K562 (cell line): ENCODE measurements at regions not wholly inside any gene's neighbourhood (a gene's known extent, or its start where the extent isn't known, plus 50 kb on each side); places are given as distances from the start of the nearest gene placed in this dataset.

Experiments used
- ATAC-seq: fragments of 200-7000 bp; cut with Tn5 transposase; 3 replicates; pipeline ENCODE4 v1.9.1; 2020; ENCODE audit warnings: moderate library complexity
- BruUV-seq: library from RNA; stranded (reverse); fragments of 400-500 nt; replicated peaks from 2 replicates; lab custom pipeline; 2021; lab: Mats Ljungman, UMichigan
- CTCF ChIA-PET: fragments of 300-600 bp; formaldehyde crosslinking; extraction: SDS; loops from one replicate; lab custom pipeline; 2021; ENCODE audit warnings: low intra/inter-chr PET ratio; lab: Yijun Ruan, JAX
- POLR2A ChIA-PET: fragments of 300-600, 350-650 bp; sonication (Branson Sonifier 250); formaldehyde crosslinking; extraction: SDS; loops from one replicate; lab custom pipeline; 2021; ENCODE audit warnings: antibody characterized with exemption, inconsistent platforms; lab: Yijun Ruan, JAX
- DNase-seq, 4 experiments: peaks; one replicate each; pipeline versions ENCODE4 v3.0.0 to v3.0.0-alpha.2; 2011 to 2018; ENCODE audit warnings: low spot score in 3 of 4, mixed read lengths in 3 of 4; ENCODE audit errors: extremely low read depth in 1 of 4
- FAIRE-seq: peaks from 2 replicates; lab custom pipeline; 2011; peaks lifted over from hg19 to GRCh38; lab: Jason Lieb, UNC
- H2AFZ ChIP-seq: 2 replicates; pipeline ENCODE4 v1.6.0; 2011; ENCODE audit warnings: low read depth, low read length, control low read depth, inconsistent platforms
- H3K27ac ChIP-seq: fragments of 200-600 bp; 3 replicates; pipeline ENCODE4 v1.8.0; 2011; ENCODE audit warnings: low read depth, mild to moderate bottlenecking, control low read depth, inconsistent platforms, low read length, moderate library complexity, mixed read lengths; ENCODE audit errors: extremely low read depth
- H3K27me3 ChIP-seq, 2 experiments: fragments of 300-600 bp in 1 of 2; 2 replicates in 1 of 2; 3 replicates in 1 of 2; pipeline versions ENCODE4 v1.6.0 to v1.8.0; 2011; ENCODE audit warnings: inconsistent platforms in 2 of 2, low read length in 2 of 2, mild to moderate bottlenecking in 1 of 2, mixed read lengths in 1 of 2, moderate library complexity in 1 of 2; ENCODE audit not compliant: control insufficient read depth in 2 of 2, insufficient read depth in 2 of 2
- H3K36me3 ChIP-seq: fragments of 300-600 bp; 3 replicates; pipeline ENCODE4 v1.8.0; 2011; ENCODE audit warnings: mild to moderate bottlenecking, low read length, inconsistent platforms; ENCODE audit not compliant: control insufficient read depth, insufficient read depth
- H3K4me1 ChIP-seq, 2 experiments: fragments of 200-600 bp in 1 of 2; replicated peaks in 1 of 2; 2 replicates in 1 of 2; 3 replicates in 1 of 2; pipeline versions ENCODE4 v1.5.1 to v1.8.0; 2011; ENCODE audit warnings: inconsistent platforms in 2 of 2, low read length in 2 of 2, mild to moderate bottlenecking in 1 of 2, mixed read lengths in 1 of 2, moderate library complexity in 1 of 2; ENCODE audit not compliant: control insufficient read depth in 2 of 2, insufficient read depth in 2 of 2
- H3K4me2 ChIP-seq: 2 replicates; pipeline ENCODE4 v1.6.1; 2011; ENCODE audit warnings: low read length, control low read depth, inconsistent platforms, mixed read lengths; ENCODE audit not compliant: insufficient read depth
- H3K4me3 ChIP-seq: fragments of 200-600 bp; sonication (generic), shearing (Covaris generic); 2 replicates; pipeline ENCODE4 v1.5.1; 2016; ENCODE audit warnings: control low read depth, inconsistent platforms
- H3K79me2 ChIP-seq: fragments of 200-600 bp; 3 replicates; pipeline ENCODE4 v1.8.0; 2011; ENCODE audit warnings: low read length, inconsistent platforms; ENCODE audit not compliant: control insufficient read depth, insufficient read depth
- H3K9ac ChIP-seq, 2 experiments: 2 replicates each; pipeline versions ENCODE4 v1.6.0 to v1.6.1; 2011; ENCODE audit warnings: low read depth in 2 of 2, low read length in 2 of 2, control low read depth in 1 of 2, inconsistent platforms in 1 of 2, mild to moderate bottlenecking in 1 of 2, mixed read lengths in 1 of 2; ENCODE audit not compliant: insufficient read depth in 1 of 2
- H3K9me1 ChIP-seq: one replicate; pipeline ENCODE4 v1.6.0; 2011; ENCODE audit warnings: inconsistent platforms, mild to moderate bottlenecking, low read length, moderate library complexity; ENCODE audit not compliant: control insufficient read depth, insufficient read depth
- H3K9me3 ChIP-seq: replicated peaks from 2 replicates; pipeline ENCODE4 v1.5.1; 2011; ENCODE audit warnings: low read depth, low read length, inconsistent platforms; ENCODE audit not compliant: control insufficient read depth, insufficient read depth
- H4K20me1 ChIP-seq: replicated peaks from 2 replicates; pipeline ENCODE4 v1.6.1; 2011; ENCODE audit warnings: low read length, inconsistent platforms, mixed read lengths; ENCODE audit not compliant: control insufficient read depth, insufficient read depth
- CREB1 ChIP-seq, 2 experiments: sonication (generic) in 1 of 2; formaldehyde crosslinking in 1 of 2; IDR thresholded peaks; 2 replicates each; pipeline versions ENCODE4 v1.6.1 to v1.8.0; 2012 to 2022; ENCODE audit warnings: inconsistent platforms in 1 of 2, mild to moderate bottlenecking in 1 of 2, missing genetic modification reagents in 1 of 2, moderate library complexity in 1 of 2
- E2F3 ChIP-seq: fragments of 250-450 bp; sonication (Bioruptor Pico); IDR thresholded peaks from 2 replicates; pipeline ENCODE4 v1.4.0; 2020; ENCODE audit warnings: mild to moderate bottlenecking
- HCFC1 ChIP-seq: IDR thresholded peaks from 2 replicates; pipeline ENCODE4 v1.6.1; 2012; ENCODE audit warnings: low read depth, low read length, improper control_type of control experiment
- MTA1 ChIP-seq: fragments of 450-650 bp; IDR thresholded peaks from 2 replicates; pipeline ENCODE4 v1.6.1; 2017; ENCODE audit warnings: borderline replicate concordance
- MYBL2 ChIP-seq, 2 experiments: fragments of 450-650 bp in 1 of 2; sonication (generic) in 1 of 2; formaldehyde crosslinking in 1 of 2; IDR thresholded peaks; 2 replicates each; pipeline versions ENCODE4 v1.6.1 to v1.8.1; 2017 to 2022; ENCODE audit warnings: borderline replicate concordance in 1 of 2, inconsistent platforms in 1 of 2, low read depth in 1 of 2, mild to moderate bottlenecking in 1 of 2, missing genetic modification reagents in 1 of 2, moderate library complexity in 1 of 2
- NR2C1 ChIP-seq, 2 experiments: fragments of 450-650 bp; IDR thresholded peaks; 2 replicates each; pipeline ENCODE4 v1.6.1; 2017; ENCODE audit warnings: mild to moderate bottlenecking in 2 of 2, antibody characterized with exemption in 1 of 2, inconsistent platforms in 1 of 2, missing compliant biosample characterization in 1 of 2, missing genetic modification characterization in 1 of 2
- NR4A1 ChIP-seq, 2 experiments: fragments of 250-450 bp in 1 of 2; fragments of 450-650 bp in 1 of 2; sonication (Bioruptor Pico) in 1 of 2; IDR thresholded peaks; 2 replicates each; pipeline versions ENCODE4 v1.4.0 to v1.6.1; 2016 to 2020; ENCODE audit warnings: mild to moderate bottlenecking in 2 of 2, missing compliant biosample characterization in 1 of 2, missing genetic modification characterization in 1 of 2, moderate library complexity in 1 of 2
- PHF20 ChIP-seq: fragments of 450-650 bp; IDR thresholded peaks from 2 replicates; pipeline ENCODE4 v1.6.1; 2018; ENCODE audit not compliant: partially characterized antibody
- RAD51 ChIP-seq: fragments of 450-650 bp; IDR thresholded peaks from 2 replicates; pipeline ENCODE4 v1.7.1; 2016; ENCODE audit warnings: low read depth, mild to moderate bottlenecking, borderline replicate concordance
- TAF9B ChIP-seq: fragments of 450-650 bp; IDR thresholded peaks from 2 replicates; pipeline ENCODE4 v1.6.1; 2018; ENCODE audit warnings: mild to moderate bottlenecking; ENCODE audit not compliant: partially characterized antibody
- ZNF121 ChIP-seq: sonication (generic); formaldehyde crosslinking; conservative IDR thresholded peaks from 2 replicates; pipeline ENCODE4 v1.8.0; 2022; ENCODE audit warnings: missing genetic modification reagents
- ZNF133 ChIP-seq: fragments of 250-450 bp; sonication (Bioruptor Pico); IDR thresholded peaks from 2 replicates; pipeline ENCODE4 v1.4.0; 2020; ENCODE audit warnings: mild to moderate bottlenecking
- ZNF23 ChIP-seq: fragments of 250-450 bp; sonication (Bioruptor Pico); IDR thresholded peaks from 2 replicates; pipeline ENCODE4 v1.4.0; 2020; ENCODE audit warnings: mild to moderate bottlenecking
- WGBS: fragments of 100-300 bp; shearing (Covaris generic); methylation state at CpG from one replicate; pipeline ENCODE4 v1.1.6; 2016; ENCODE audit warnings: low coverage, mixed read lengths; ENCODE audit not compliant: insufficient coverage; ENCODE audit errors: missing lambda C conversion rate; 5-methylcytosine and 5-hydroxymethylcytosine counted together
- in situ Hi-C: fragments of 300-500 bp; cut with MboI; formaldehyde crosslinking; loops from 4 replicates; pipeline ENCODE4 v1.15.0; 2018; ENCODE audit warnings: inconsistent platforms, mixed read lengths
- intact Hi-C: fragments of 100-400 bp; cut with micrococcal nuclease; formaldehyde crosslinking; loops from 2 replicates; pipeline ENCODE4 v1.14.2; 2022
- TF ChIP-seq, protein P1 (sequence below), 2 experiments: fragments of 450-650 bp; IDR thresholded peaks; 2 replicates each; pipeline ENCODE4 v1.6.1; 2018; ENCODE audit warnings: mild to moderate bottlenecking in 2 of 2, low read depth in 1 of 2; ENCODE audit not compliant: partially characterized antibody in 2 of 2
- TF ChIP-seq, protein P2 (sequence below), 2 experiments: fragments of 200-800 bp in 1 of 2; sonication (Bioruptor generic) in 1 of 2; sonication (generic) in 1 of 2; formaldehyde crosslinking in 1 of 2; IDR thresholded peaks in 1 of 2; conservative IDR thresholded peaks in 1 of 2; 2 replicates each; pipeline versions ENCODE4 v1.5.0 to v1.6.1; 2016 to 2020; ENCODE audit warnings: missing compliant biosample characterization in 1 of 2, missing genetic modification characterization in 1 of 2, missing genetic modification reagents in 1 of 2

DNA sequence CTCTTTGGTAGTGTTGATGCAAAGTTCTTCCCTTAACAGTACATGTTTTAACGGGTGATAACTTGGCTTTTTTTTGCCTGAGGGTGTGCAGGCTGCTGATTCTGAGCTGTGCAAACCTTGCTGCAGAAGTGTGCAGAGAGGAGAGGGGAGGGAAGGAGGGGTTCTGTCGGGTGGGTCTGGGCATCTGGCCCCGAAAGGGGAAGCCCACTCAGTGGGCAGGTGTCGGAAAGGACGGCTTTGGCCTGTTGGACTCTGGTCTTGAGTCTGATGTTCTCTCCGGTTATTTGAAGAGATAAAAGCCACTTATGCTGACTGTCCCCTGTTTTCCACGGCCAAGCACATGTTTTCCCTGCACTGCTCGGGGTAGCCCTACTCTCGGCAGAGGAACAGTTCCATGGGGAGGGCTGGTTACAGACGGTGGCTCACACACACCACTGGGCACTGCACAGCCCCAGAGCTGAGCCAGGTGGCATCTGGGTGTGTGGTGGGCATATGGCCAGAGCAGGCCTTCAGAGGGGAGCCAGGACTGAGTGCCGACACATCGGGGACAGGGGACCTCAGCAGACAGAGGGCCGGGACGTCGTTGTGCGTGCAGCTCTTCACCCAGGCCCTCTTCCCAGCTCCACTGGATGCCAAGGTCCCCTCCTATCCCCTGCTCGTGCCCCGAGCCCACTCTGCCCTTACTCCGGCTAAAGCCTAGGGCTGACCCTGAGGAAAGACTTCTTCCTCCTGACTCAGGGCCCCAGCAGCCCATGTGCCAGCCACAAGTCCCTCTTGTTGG lies 93.2 kb downstream of the TEX29 start:
- H3K27me3 ChIP-seq, result peaks cover 2 to 59% of the 10 kb centered on the region in 2 experiments; a peak in 4 of 5 replicates
- no peak for ATAC-seq

More for the DNA sequence above, 93.2 kb downstream of the TEX29 start:
- TF ChIP-seq ZNF133 (CRISPR knock-in tag), result no peak
- TF ChIP-seq ZNF23 (CRISPR knock-in tag), result no peak
- TF ChIP-seq CREB1 (IDR thresholded peaks at IDR 0.05), result no peak
- TF ChIP-seq CREB1 (CRISPR knock-in tag; IDR thresholded peaks at IDR 0.05), result no peak
- no peak for TF ChIP-seq MTA1
- no peak for TF ChIP-seq TAF9B
- TF ChIP-seq NR4A1 (CRISPR knock-in tag; IDR thresholded peaks at IDR 0.05), result no peak
- no peak for TF ChIP-seq NR4A1 (tag; IDR thresholded peaks at IDR 0.05)
- no peak for TF ChIP-seq RAD51
- TF ChIP-seq PHF20, result no peak
- TF ChIP-seq NR2C1 (IDR thresholded peaks at IDR 0.05), result no peak
- TF ChIP-seq NR2C1 (tag; IDR thresholded peaks at IDR 0.05), result no peak
- no peak for TF ChIP-seq E2F3 (CRISPR knock-in tag)
- TF ChIP-seq HCFC1, result no peak
- TF ChIP-seq, protein P1, sequence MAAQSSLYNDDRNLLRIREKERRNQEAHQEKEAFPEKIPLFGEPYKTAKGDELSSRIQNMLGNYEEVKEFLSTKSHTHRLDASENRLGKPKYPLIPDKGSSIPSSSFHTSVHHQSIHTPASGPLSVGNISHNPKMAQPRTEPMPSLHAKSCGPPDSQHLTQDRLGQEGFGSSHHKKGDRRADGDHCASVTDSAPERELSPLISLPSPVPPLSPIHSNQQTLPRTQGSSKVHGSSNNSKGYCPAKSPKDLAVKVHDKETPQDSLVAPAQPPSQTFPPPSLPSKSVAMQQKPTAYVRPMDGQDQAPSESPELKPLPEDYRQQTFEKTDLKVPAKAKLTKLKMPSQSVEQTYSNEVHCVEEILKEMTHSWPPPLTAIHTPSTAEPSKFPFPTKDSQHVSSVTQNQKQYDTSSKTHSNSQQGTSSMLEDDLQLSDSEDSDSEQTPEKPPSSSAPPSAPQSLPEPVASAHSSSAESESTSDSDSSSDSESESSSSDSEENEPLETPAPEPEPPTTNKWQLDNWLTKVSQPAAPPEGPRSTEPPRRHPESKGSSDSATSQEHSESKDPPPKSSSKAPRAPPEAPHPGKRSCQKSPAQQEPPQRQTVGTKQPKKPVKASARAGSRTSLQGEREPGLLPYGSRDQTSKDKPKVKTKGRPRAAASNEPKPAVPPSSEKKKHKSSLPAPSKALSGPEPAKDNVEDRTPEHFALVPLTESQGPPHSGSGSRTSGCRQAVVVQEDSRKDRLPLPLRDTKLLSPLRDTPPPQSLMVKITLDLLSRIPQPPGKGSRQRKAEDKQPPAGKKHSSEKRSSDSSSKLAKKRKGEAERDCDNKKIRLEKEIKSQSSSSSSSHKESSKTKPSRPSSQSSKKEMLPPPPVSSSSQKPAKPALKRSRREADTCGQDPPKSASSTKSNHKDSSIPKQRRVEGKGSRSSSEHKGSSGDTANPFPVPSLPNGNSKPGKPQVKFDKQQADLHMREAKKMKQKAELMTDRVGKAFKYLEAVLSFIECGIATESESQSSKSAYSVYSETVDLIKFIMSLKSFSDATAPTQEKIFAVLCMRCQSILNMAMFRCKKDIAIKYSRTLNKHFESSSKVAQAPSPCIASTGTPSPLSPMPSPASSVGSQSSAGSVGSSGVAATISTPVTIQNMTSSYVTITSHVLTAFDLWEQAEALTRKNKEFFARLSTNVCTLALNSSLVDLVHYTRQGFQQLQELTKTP (IDR thresholded peaks at IDR 0.05; ENCODE audit: low read depth in 1 of 2, partially characterized antibody in 2 of 2), result no peak
- TF ChIP-seq MYBL2 (IDR thresholded peaks at IDR 0.05; ENCODE audit: low read depth), result no peak
- TF ChIP-seq MYBL2 (CRISPR knock-in tag; IDR thresholded peaks at IDR 0.05; ENCODE audit: borderline replicate concordance), result no peak
- TF ChIP-seq ZNF121, result no peak
- TF ChIP-seq, protein P2, sequence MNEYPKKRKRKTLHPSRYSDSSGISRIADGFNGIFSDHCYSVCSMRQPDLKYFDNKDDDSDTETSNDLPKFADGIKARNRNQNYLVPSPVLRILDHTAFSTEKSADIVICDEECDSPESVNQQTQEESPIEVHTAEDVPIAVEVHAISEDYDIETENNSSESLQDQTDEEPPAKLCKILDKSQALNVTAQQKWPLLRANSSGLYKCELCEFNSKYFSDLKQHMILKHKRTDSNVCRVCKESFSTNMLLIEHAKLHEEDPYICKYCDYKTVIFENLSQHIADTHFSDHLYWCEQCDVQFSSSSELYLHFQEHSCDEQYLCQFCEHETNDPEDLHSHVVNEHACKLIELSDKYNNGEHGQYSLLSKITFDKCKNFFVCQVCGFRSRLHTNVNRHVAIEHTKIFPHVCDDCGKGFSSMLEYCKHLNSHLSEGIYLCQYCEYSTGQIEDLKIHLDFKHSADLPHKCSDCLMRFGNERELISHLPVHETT (CRISPR knock-in tag; conservative IDR thresholded peaks at IDR 0.05 in 1 of 2, IDR thresholded peaks at IDR 0.05 in 1 of 2), result no peak
- no peaks in the 10 kb centered on the region for H3K9me1 ChIP-seq
- H2AFZ ChIP-seq, result no peak overlapping the region
- H3K79me2 ChIP-seq, result no peaks in the 10 kb centered on the region
- H3K4me2 ChIP-seq, result no peak overlapping the region
- 1% methylated on average over 16 of the region's 19 CpGs for WGBS
- no peak overlapping the region for H3K4me3 ChIP-seq
- H3K36me3 ChIP-seq, result no peaks in the 10 kb centered on the region
- POLR2A ChIA-PET, result no interaction called here
- no peaks in the 10 kb centered on the region for H3K4me1 ChIP-seq
- CTCF ChIA-PET, result no interaction called here
- BruUV-seq, result no TSS peak
- in situ Hi-C loops, result no loop called here
- intact Hi-C loops, result no loop called here
- no peak overlapping the region for H3K27ac ChIP-seq
- H3K9me3 ChIP-seq, result no peaks in the 10 kb centered on the region
- FAIRE-seq (no peak), DNase-seq (no peak)
- no peak overlapping the region for H3K9ac ChIP-seq
- H4K20me1 ChIP-seq, result no peaks in the 10 kb centered on the region
